BLaER1 (cell line): ENCODE measurements at regions not wholly inside any gene's neighbourhood (a gene's known extent, or its start where the extent isn't known, plus 50 kb on each side); places are given as distances from the start of the nearest gene placed in this dataset.

Experiments
- H3K27ac ChIP-seq: shearing (Covaris generic); formaldehyde crosslinking; 2 replicates; pipeline ENCODE4 v1.8.1; 2022
- H3K27me3 ChIP-seq: shearing (Covaris generic); formaldehyde crosslinking; 2 replicates; pipeline ENCODE4 v1.8.1; 2022
- H3K36me3 ChIP-seq: shearing (Covaris generic); formaldehyde crosslinking; 2 replicates; pipeline ENCODE4 v1.8.1; 2022
- H3K4me1 ChIP-seq: shearing (Covaris generic); formaldehyde crosslinking; 2 replicates; pipeline ENCODE4 v1.8.1; 2022
- H3K4me2 ChIP-seq: shearing (Covaris generic); formaldehyde crosslinking; 2 replicates; pipeline ENCODE4 v1.8.1; 2022
- H3K4me3 ChIP-seq: shearing (Covaris generic); formaldehyde crosslinking; 2 replicates; pipeline ENCODE4 v1.8.1; 2022
- H3K9ac ChIP-seq: shearing (Covaris generic); formaldehyde crosslinking; 2 replicates; pipeline ENCODE4 v1.8.1; 2022
- H3K9me3 ChIP-seq: shearing (Covaris generic); formaldehyde crosslinking; 2 replicates; pipeline ENCODE4 v1.8.1; 2022
- H4K20me1 ChIP-seq: shearing (Covaris generic); formaldehyde crosslinking; 2 replicates; pipeline ENCODE4 v1.8.1; 2022
- Cebpa-rat ChIP-seq: shearing (Covaris generic); IDR thresholded peaks from 2 replicates; pipeline ENCODE4 v1.8.1; 2022

DNA sequence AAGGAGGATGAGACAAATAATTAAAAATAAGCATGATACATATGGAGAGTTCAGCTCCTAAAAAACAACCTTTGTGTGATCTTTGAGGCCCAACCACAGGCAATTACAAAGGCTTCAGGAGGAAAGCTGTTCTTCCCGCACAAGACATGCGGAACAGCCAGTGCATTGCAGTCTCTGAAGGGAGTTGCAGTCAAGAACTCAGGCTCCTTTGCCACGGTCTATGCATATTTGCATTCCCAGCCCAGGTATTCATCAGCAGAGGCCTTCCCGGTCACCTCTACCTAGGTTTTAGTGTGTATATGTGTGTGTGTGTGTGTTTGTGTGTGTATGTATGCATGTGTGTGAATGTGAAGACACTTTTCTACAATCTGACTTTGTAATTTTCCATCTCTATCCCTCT is 600.6 kb upstream of the PCDH10 start:
- H3K27ac ChIP-seq, result no peak overlapping the region
- H3K4me2 ChIP-seq, result no peak overlapping the region
- no peak overlapping the region for H3K9ac ChIP-seq
- H3K27me3 ChIP-seq, result no peaks in the 10 kb centered on the region
- no peak for TF ChIP-seq Cebpa-rat
- no peak overlapping the region for H3K4me3 ChIP-seq
- no peaks in the 10 kb centered on the region for H3K4me1 ChIP-seq
- no peaks in the 10 kb centered on the region for H3K36me3 ChIP-seq
- H4K20me1 ChIP-seq, result no peaks in the 10 kb centered on the region
- H3K9me3 ChIP-seq, result peaks cover 8% of the 10 kb centered on the region; the same call in 1 of the 2 replicates

DNA sequence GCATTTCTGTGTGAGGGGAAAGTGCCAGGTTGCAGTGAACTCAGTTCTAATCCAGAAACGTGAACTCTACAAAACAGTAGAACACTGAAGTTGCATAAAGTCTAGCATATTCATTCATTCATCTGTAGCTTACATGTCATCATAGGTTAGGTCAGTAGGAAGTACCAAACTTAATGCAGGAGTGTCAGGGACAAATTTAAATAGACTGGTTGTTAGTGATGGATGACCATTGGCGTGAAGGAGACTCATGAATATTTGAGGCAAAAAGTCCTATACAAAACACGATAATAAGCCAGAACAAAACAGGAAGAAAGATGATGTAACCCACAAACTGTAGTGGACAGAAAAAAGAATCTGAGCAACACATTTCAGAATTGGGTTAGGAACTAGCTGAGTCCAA is 592.8 kb upstream of the PCDH10 start:
- Histone ChIP-seq H3K4me3 (no peak overlapping the region), H3K4me2 (no peak overlapping the region), H3K4me1 (no peaks in the 10 kb centered on the region)

DNA sequence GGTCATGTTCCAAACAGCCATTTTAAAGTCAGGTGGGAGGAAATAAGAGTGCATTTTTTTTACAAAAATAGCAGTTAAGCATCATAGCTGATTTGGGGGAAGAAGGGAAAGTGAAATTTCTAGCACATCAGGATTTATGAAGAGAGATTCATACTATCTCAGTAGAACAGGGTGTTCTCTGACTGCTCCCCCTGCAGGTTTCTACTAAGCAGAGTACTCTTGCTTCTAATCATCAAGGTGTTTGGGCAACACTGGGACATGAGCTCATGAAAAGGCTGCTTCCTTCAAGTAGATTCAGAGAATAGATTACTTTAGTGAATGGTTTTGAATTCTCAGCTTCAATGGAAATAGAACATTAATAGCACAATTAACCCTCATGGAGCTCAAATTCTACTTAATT is 591.4 kb upstream of the PCDH10 start:
- no peaks in the 10 kb centered on the region for H3K4me1 ChIP-seq
- H3K9ac ChIP-seq, result no peak overlapping the region
- no peaks in the 10 kb centered on the region for H3K27me3 ChIP-seq
- no peak for TF ChIP-seq Cebpa-rat
- H3K9me3 ChIP-seq, result no peaks in the 10 kb centered on the region
- H3K36me3 ChIP-seq, result no peaks in the 10 kb centered on the region
- H3K27ac ChIP-seq, result no peak overlapping the region
- no peak overlapping the region for H3K4me2 ChIP-seq
- H4K20me1 ChIP-seq, result no peaks in the 10 kb centered on the region
- H3K4me3 ChIP-seq, result no peak overlapping the region

More for the DNA sequence above, 592.8 kb upstream of the PCDH10 start:
- TF ChIP-seq Cebpa-rat, result no peak
- Histone ChIP-seq H4K20me1 (no peaks in the 10 kb centered on the region), H3K36me3 (no peaks in the 10 kb centered on the region), H3K9me3 (no peaks in the 10 kb centered on the region), H3K27ac (no peak overlapping the region), H3K27me3 (no peaks in the 10 kb centered on the region), H3K9ac (no peak overlapping the region)

DNA sequence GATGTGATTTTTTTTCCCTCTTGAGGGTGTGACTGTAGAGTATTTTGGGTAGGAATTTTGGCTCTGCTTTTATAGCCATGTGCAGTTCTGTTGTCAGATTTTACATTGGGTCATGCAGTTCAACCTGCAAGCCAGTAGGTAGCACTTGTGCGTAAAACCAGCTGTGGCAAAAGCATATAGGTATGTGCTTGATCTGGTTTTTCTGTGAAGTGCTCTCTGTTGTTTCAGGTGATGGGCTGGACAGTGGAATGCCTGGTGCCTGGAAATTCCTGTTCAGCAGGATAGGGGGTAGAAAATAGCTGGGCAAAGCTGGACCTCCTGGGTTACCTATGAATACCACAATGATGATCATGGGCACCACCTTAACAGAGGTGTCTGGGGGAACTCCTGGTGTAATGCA is 584.2 kb upstream of the PCDH10 start:
- Histone ChIP-seq H4K20me1 (no peaks in the 10 kb centered on the region), H3K4me2 (no peak overlapping the region), H3K27me3 (no peaks in the 10 kb centered on the region), H3K27ac (no peak overlapping the region), H3K4me1 (no peaks in the 10 kb centered on the region), H3K36me3 (no peaks in the 10 kb centered on the region), H3K4me3 (no peak overlapping the region), H3K9ac (no peak overlapping the region), H3K9me3 (no peaks in the 10 kb centered on the region)
- TF ChIP-seq Cebpa-rat, result no peak

DNA sequence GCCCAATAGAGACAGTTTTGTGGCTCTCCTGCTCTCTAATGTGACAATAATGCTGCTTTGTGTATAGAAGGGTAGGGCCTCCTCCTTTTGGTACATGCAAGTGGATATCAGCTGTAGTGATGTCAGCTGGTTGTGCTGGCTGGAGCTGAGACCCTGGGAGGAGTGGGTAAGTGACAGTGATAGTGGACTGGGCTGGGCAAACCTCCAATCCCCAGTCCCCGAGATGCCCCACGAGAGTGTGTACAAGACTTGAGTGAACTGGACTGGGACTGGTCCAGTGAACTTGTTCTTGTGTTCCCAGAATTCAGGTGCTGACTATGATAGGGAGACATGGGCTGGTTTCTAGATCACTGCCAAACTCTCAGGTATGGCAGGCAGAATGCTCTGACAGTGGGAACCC is 583.6 kb upstream of the PCDH10 start:
- TF ChIP-seq Cebpa-rat, result no peak
- Histone ChIP-seq H3K4me2 (no peak overlapping the region), H4K20me1 (no peaks in the 10 kb centered on the region), H3K4me3 (no peak overlapping the region), H3K36me3 (no peaks in the 10 kb centered on the region), H3K4me1 (no peaks in the 10 kb centered on the region), H3K27me3 (no peaks in the 10 kb centered on the region), H3K9me3 (no peaks in the 10 kb centered on the region), H3K27ac (no peak overlapping the region), H3K9ac (no peak overlapping the region)

DNA sequence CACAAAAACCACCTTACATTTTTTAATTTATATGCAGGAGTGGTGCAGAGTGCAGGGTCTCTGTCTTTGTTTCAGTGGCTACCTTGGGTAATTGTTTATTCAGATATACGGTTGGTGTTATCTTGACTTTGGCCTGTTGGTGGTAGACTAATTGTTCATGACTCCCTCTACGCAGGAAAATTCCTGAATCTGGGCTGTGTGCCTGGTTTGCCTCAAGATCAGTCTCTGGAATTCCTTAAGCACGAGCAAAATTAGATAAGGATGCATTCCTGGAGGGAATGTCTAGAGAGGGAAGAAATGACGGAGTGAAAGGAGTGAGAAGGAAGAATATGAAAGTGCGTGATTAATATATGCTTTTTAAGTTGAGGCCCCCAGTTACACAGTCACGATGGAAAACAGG is 576.9 kb upstream of the PCDH10 start:
- Histone ChIP-seq H3K27me3 (no peaks in the 10 kb centered on the region), H3K27ac (no peak overlapping the region), H3K9me3 (no peaks in the 10 kb centered on the region), H4K20me1 (no peaks in the 10 kb centered on the region), H3K4me1 (no peaks in the 10 kb centered on the region), H3K4me2 (no peak overlapping the region), H3K36me3 (no peaks in the 10 kb centered on the region), H3K9ac (no peak overlapping the region), H3K4me3 (no peak overlapping the region)
- TF ChIP-seq Cebpa-rat, result no peak

DNA sequence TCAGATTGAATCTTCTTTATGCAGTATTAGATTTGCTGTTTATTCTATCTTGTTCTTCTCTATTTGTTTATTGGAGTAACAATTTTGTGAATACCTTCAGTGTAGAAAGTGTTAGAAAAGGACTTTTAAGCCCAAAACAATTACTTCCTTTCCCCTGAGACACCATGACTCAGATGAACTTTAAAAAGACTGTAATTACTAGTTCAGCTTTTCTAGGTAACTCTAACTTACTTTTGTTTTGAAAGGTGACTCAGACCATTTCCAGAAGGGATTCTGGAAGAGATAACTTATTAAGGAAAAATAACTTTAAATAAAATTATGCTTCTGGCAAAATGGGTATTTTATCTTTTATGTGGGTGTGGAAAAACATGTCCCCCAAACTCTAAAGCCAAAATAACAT is 561.5 kb upstream of the PCDH10 start:
- Histone ChIP-seq H3K4me2 (no peak overlapping the region), H3K27ac (no peak overlapping the region), H3K4me3 (no peak overlapping the region), H3K4me1 (no peaks in the 10 kb centered on the region), H3K9ac (no peak overlapping the region), H3K36me3 (no peaks in the 10 kb centered on the region), H3K27me3 (no peaks in the 10 kb centered on the region), H4K20me1 (no peaks in the 10 kb centered on the region), H3K9me3 (peaks cover 8% of the 10 kb centered on the region; the same call in 1 of the 2 replicates)
- no peak for TF ChIP-seq Cebpa-rat

DNA sequence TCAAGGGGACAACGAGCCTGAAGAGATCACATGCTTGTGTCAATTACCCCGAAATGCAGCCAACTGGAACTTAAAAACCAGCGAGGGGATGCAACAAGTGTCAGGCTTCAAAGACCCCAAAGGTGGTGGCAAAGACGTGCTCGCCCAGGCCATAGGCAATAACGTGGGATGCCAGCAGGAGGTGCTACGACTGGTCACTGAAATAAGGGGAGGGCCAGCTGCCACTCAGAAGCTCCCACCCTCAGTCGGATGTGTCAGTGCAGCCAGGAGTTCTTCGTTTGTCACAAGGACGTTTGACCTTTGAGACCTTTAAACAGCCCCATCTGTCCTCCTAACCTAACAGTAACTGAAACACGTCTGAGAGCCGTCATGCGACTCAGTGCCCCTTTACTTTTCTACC is 556.8 kb upstream of the PCDH10 start:
- Histone ChIP-seq H3K9ac (no peak overlapping the region), H3K27ac (no peak overlapping the region), H3K4me1 (no peaks in the 10 kb centered on the region), H3K36me3 (no peaks in the 10 kb centered on the region), H4K20me1 (no peaks in the 10 kb centered on the region), H3K4me3 (no peak overlapping the region), H3K27me3 (no peaks in the 10 kb centered on the region), H3K9me3 (peaks cover 8% of the 10 kb centered on the region; the same call in 1 of the 2 replicates), H3K4me2 (no peak overlapping the region)
- no peak for TF ChIP-seq Cebpa-rat

DNA sequence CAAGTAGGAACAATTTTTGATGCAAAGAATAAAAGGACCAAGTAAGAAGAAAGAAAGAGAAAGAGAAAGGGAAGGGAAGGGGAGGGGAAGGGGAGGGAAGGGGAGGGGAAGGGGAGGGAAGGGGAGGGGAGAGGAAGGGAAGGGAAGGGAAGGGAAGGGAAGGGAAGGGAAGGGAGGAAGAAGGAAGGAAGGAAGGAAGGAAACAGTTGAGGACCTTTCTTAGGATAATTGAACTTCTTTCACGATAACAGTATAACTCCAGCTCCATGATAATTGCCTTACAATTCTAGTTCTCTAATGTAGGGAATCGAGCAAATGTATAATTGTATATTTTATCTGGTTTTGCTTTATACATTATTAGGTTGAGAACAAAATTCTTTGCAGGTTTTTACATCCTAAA is 556.2 kb upstream of the PCDH10 start:
- Histone ChIP-seq H4K20me1 (no peaks in the 10 kb centered on the region), H3K4me1 (no peaks in the 10 kb centered on the region), H3K9me3 (peaks cover 8% of the 10 kb centered on the region; the same call in 1 of the 2 replicates), H3K36me3 (no peaks in the 10 kb centered on the region), H3K27me3 (no peaks in the 10 kb centered on the region), H3K4me2 (no peak overlapping the region), H3K4me3 (no peak overlapping the region), H3K9ac (no peak overlapping the region), H3K27ac (no peak overlapping the region)
- no peak for TF ChIP-seq Cebpa-rat

DNA sequence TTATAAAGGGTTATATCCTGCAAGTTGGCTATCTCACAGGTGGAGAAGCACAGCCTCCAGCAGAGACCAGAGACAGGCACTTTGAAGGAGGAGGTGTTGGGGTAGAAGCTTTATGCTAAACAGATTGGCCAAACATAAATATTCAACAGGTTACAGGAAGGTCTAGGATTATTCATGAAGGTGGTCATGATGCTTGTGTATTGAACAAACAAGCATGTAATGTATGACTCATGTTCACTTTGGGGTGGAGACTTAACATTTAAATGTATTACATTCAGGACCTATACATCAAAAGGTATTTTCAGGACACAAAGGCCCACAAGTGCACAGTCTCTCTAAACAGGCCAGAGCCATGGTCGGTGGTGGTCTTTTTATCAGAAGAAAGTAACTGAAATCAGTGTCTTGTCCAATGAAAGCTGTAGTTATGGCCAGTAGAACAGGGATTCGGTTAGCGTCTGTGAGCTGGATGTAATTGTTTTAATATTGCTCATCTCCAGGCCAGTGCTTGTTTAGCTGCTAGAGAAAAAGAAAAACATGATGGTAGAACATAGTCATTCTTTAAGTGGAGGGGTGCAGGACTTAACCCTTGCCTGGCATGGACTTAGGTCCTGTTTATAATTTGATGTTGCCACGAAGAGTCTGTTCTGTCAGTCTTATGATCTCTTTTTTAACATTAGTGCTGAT is 555.2 kb upstream of the PCDH10 start:
- Histone ChIP-seq H3K27me3 (no peaks in the 10 kb centered on the region), H3K36me3 (no peaks in the 10 kb centered on the region), H3K4me1 (no peaks in the 10 kb centered on the region), H3K27ac (no peak overlapping the region), H3K9me3 (peaks cover 8% of the 10 kb centered on the region; the same call in 1 of the 2 replicates), H3K9ac (no peak overlapping the region), H3K4me2 (no peak overlapping the region), H3K4me3 (no peak overlapping the region), H4K20me1 (no peaks in the 10 kb centered on the region)
- no peak for TF ChIP-seq Cebpa-rat

DNA sequence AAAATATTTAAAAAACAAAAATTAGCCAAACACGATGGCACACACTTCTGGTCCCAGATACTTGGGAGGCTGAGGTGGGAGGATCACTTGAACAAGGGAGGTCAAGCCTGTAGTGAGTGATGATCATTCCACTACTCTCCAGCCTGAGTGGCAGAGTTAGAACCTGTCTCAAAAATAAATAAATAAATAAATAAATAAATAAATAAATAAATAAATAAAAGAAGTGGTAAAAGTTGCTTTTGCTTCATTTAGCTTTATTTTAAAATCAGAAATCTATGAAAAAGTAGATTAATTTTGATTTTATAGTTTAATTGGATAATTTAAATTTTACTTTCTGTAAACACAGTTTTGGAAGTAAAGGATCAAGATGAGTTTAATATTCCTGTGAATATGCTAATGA is 552.9 kb upstream of the PCDH10 start:
- H3K36me3 ChIP-seq, result no peaks in the 10 kb centered on the region
- no peak overlapping the region for H3K4me3 ChIP-seq
- H3K4me1 ChIP-seq, result no peaks in the 10 kb centered on the region
- H3K4me2 ChIP-seq, result no peak overlapping the region
- peaks cover 8% of the 10 kb centered on the region; the same call in 1 of the 2 replicates for H3K9me3 ChIP-seq
- no peaks in the 10 kb centered on the region for H4K20me1 ChIP-seq
- no peak overlapping the region for H3K27ac ChIP-seq
- H3K27me3 ChIP-seq, result no peaks in the 10 kb centered on the region
- no peak for TF ChIP-seq Cebpa-rat
- no peak overlapping the region for H3K9ac ChIP-seq
